ENCODE measurements at regions not wholly inside any gene's neighbourhood (a gene's known extent, or its start where the extent isn't known, plus 50 kb on each side); places are given as distances from the start of the nearest gene placed in this dataset.

- Histone ChIP-seq H4K20me1 (ENCODE audit: insufficient read depth) (no peaks in the 10 kb centered on the region), H3K9me3 (ENCODE audit: control insufficient read depth in 1 of 2, insufficient read depth in 1 of 2, low read depth in 1 of 2, low read length in 2 of 2) (no peaks in the 10 kb centered on the region), H3K27ac (ENCODE audit: low read depth, low read length) (no peak overlapping the region), H3K9ac (ENCODE audit: low read length) (no peak overlapping the region), H3K36me3 (ENCODE audit: control insufficient read depth in 1 of 2, insufficient read depth in 2 of 2, low read length in 2 of 2) (no peaks in the 10 kb centered on the region), H2AFZ (ENCODE audit: low read depth, low read length, poor library complexity, severe bottlenecking) (no peak overlapping the region), H3K4me2 (ENCODE audit: low read length) (no peak overlapping the region), H3K27me3 (ENCODE audit: insufficient read depth, low read length) (peaks cover 17% of the 10 kb centered on the region; the same call in 1 of the 2 replicates), H3K79me2 (ENCODE audit: insufficient read depth, low read length) (no peaks in the 10 kb centered on the region), H3K9me2 (ENCODE audit: insufficient read depth) (no peaks in the 10 kb centered on the region), H3K4me1 (ENCODE audit: control insufficient read depth in 1 of 2, insufficient read depth in 2 of 2, low read length in 2 of 2) (no peaks in the 10 kb centered on the region), H3K4me3 (replicated peaks in 1 of 2; ENCODE audit: low read depth in 1 of 2, low read length in 2 of 2) (no peak overlapping the region)
- ChIA-PET RAD21 (ENCODE audit: low non-redundant PET in 1 of 2, low total read pairs in 2 of 2, uncharacterized antibody in 2 of 2, unreplicated experiment in 2 of 2) (no interaction called here), CTCF (no interaction called here), POLR2A (no interaction called here)
- no peak for ATAC-seq
- no TSS peak for BruUV-seq (replicated peaks)
- intact Hi-C loops (cut with micrococcal nuclease): no loop called here
- no peak for TF ChIP-seq SIN3A (IDR thresholded peaks at IDR 0.05; ENCODE audit: low read depth)
- TF ChIP-seq POLR2A (IDR thresholded peaks at IDR 0.05; ENCODE audit: borderline replicate concordance, extremely low read depth, insufficient read depth, insufficient read length): no peak
- TF ChIP-seq ZFX (IDR thresholded peaks at IDR 0.05): no peak
- TF ChIP-seq EZH2phosphoT487 (IDR thresholded peaks at IDR 0.05; ENCODE audit: borderline replicate concordance): no peak
- no peak for TF ChIP-seq RAD21 (IDR thresholded peaks at IDR 0.05; ENCODE audit: low read depth)
- TF ChIP-seq ZNF274 (IDR thresholded peaks at IDR 0.05; ENCODE audit: low read depth, low read length): no peak
- TF ChIP-seq CEBPB (IDR thresholded peaks at IDR 0.05; ENCODE audit: low read depth): no peak
- no peak for TF ChIP-seq YY1 (IDR thresholded peaks at IDR 0.05; ENCODE audit: extremely low read depth, insufficient replicate concordance, low read depth, low read length)
- no peak for DNase-seq (ENCODE audit: low read depth, low spot score)
Measured at GRCh38 chr1:75083848-75084514, 50.2 kb upstream of the LHX8 start.

All from HCT116 (cell line).